Psoas muscle (tissue), 7 donors: ENCODE measurements at regions not wholly inside any gene's neighbourhood (a gene's known extent, or its start where the extent isn't known, plus 50 kb on each side); places are given as distances from the start of the nearest gene placed in this dataset.

Source experiments
- ATAC-seq, 4 donors: fragments of 200-7000 bp; cut with Tn5 transposase; one replicate each; pipeline ENCODE4 v1.9.1; 2020; ENCODE audit warnings: moderate library complexity in 3 of 4, mild to moderate bottlenecking in 2 of 4
- DNase-seq, 2 donors: peaks; one replicate each; pipeline ENCODE4 v3.0.0-alpha.2; 2020
- H3K27ac ChIP-seq: fragments of 200-600 bp; one replicate; pipeline ENCODE4 v1.8.0; 2022
- H3K27me3 ChIP-seq, 3 donors: fragments of 200-600 bp in 1 of 3; one replicate each; pipeline versions ENCODE4 v1.6.1 to v1.8.0; 2013 to 2022; ENCODE audit warnings: low read length in 2 of 3, mild to moderate bottlenecking in 2 of 3, moderate library complexity in 1 of 3; ENCODE audit not compliant: insufficient read depth in 3 of 3
- H3K36me3 ChIP-seq, 2 donors: fragments of 200-600 bp in 1 of 2; one replicate each; pipeline versions ENCODE4 v1.6.1 to v1.8.0; 2013 to 2022; ENCODE audit warnings: low read depth in 1 of 2, mild to moderate bottlenecking in 1 of 2, moderate library complexity in 1 of 2; ENCODE audit not compliant: insufficient read depth in 1 of 2
- H3K4me1 ChIP-seq: fragments of 200-600 bp; one replicate; pipeline ENCODE4 v1.8.0; 2022
- H3K4me3 ChIP-seq: fragments of 200-600 bp; one replicate; pipeline ENCODE4 v1.8.0; 2022; ENCODE audit warnings: mild to moderate bottlenecking
- H3K9me3 ChIP-seq: fragments of 200-600 bp; one replicate; pipeline ENCODE4 v1.8.0; 2022
- CTCF ChIP-seq: fragments of 200-600 bp; IDR thresholded peaks from one replicate; pipeline ENCODE4 v1.8.0; 2022; ENCODE audit warnings: antibody characterized with exemption
- WGBS, 3 donors: extraction: QIAGEN DNeasy Blood & Tissue Kit; methylation state at CpG; one replicate each; pipeline versions ENCODE4 v1.1.6 to v1.1.7; 2013; 5-methylcytosine and 5-hydroxymethylcytosine counted together
- intact Hi-C, 2 donors: fragments of 100-400 bp; cut with DNase I; formaldehyde crosslinking; loops; one replicate each; pipeline versions ENCODE4 v1.11.0 to v1.14.2; 2022
- donor health status: healthy with polysubstance abuse.
- donor health status: DM: no; HTN: no; CAD: no; lungs with moderate emphysema.
- donor health status: Bipolar disorder and iron deficiency.
- donor health status: healthy.
- donor health status: DM: yes; HTN: yes; CAD: no.
- donor health status: DM: no; HTN: no; CAD: no.
- donor health status: DM: yes; HTN: yes; CAD: no.

GRCh38 chr5:123830575-123830974 is 318.6 kb downstream of the CSNK1G3 start:
- TF ChIP-seq CTCF = no peak
- DNase-seq = no peak
- Histone ChIP-seq H3K9me3 (peaks cover 3% of the 10 kb centered on the region), H3K4me1 (no peaks in the 10 kb centered on the region), H3K27me3 (no peaks in the 10 kb centered on the region), H3K27ac (no peak overlapping the region), H3K36me3 (no peaks in the 10 kb centered on the region), H3K4me3 (no peak overlapping the region)
- 94 to 97% (median 94%) methylated on average over 2 of the region's 2 CpGs for WGBS, 3 donors
- ATAC-seq = no peak
- intact Hi-C loops = no loop called here

GRCh38 chr5:123827811-123828210 is 315.8 kb downstream of the CSNK1G3 start:
- H3K4me3 ChIP-seq = no peak overlapping the region
- ATAC-seq = no peak
- TF ChIP-seq CTCF = no peak
- no peaks in the 10 kb centered on the region for H3K36me3 ChIP-seq
- peaks cover 3% of the 10 kb centered on the region for H3K9me3 ChIP-seq
- 95 to 100% (median 98%) methylated on average over 2 of the region's 2 CpGs for WGBS, 3 donors
- H3K4me1 ChIP-seq = no peaks in the 10 kb centered on the region
- no peak for DNase-seq
- intact Hi-C loops = no loop called here
- H3K27ac ChIP-seq = no peak overlapping the region
- H3K27me3 ChIP-seq = no peaks in the 10 kb centered on the region

DNA sequence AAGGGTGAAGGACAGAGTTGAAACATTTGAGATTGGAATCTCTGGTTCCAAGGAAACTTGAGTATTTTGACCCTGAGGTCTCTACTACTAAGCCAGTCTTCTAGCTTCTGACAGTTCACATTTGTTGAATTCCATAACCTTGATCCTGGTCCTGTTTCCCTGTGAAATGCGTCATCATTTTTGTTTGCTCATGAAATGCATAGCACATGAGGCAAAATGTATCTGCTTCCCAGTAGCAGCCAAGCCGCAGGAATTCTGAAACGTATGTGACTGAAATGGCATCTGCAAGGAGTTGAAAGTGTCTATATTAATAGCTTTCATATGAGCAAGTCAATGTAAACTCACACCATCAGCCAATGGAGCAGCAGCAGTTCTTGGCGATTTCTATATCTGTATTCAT is 307.9 kb downstream of the CSNK1G3 start:
- Histone ChIP-seq H3K4me3 (no peak overlapping the region), H3K4me1 (no peaks in the 10 kb centered on the region), H3K27me3 (no peaks in the 10 kb centered on the region), H3K9me3 (no peaks in the 10 kb centered on the region), H3K27ac (no peak overlapping the region), H3K36me3 (no peaks in the 10 kb centered on the region)
- no peak for DNase-seq
- intact Hi-C loops = no loop called here
- 50 to 57% (median 53%) methylated on average over 4 of the region's 4 CpGs for WGBS, 3 donors
- TF ChIP-seq CTCF = no peak
- ATAC-seq = peak in 1 of 4 donors; percentile 17

DNA sequence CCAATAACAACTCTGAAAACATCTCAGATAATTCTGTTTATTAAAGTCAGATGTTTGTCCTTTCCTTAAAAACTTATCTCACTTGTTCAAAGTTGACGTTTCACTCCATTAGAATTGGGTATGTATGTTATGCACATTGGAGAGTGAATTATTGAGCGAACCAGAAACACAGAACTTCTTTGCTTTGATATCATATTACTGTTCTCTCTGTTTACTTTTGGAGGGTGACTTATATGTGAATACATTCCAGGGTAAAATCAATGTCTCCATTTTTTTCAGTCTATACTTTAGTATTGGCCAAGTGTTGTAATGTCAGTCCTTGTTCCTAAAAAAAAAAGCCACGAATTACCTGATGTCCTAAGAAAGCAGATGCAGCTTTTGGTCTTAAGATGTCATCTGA is 307.4 kb downstream of the CSNK1G3 start:
- peaks cover 3% of the 10 kb centered on the region for H3K4me1 ChIP-seq
- no peak for TF ChIP-seq CTCF
- DNase-seq (no peak), ATAC-seq (no peak)
- H3K36me3 ChIP-seq = no peaks in the 10 kb centered on the region
- WGBS, 3 donors = 74 to 86% (median 78%) methylated on average over 3 of the region's 3 CpGs
- H3K27me3 ChIP-seq = no peaks in the 10 kb centered on the region
- no peaks in the 10 kb centered on the region for H3K9me3 ChIP-seq
- H3K27ac ChIP-seq = no peak overlapping the region
- H3K4me3 ChIP-seq = no peak overlapping the region
- intact Hi-C loops = no loop called here

DNA sequence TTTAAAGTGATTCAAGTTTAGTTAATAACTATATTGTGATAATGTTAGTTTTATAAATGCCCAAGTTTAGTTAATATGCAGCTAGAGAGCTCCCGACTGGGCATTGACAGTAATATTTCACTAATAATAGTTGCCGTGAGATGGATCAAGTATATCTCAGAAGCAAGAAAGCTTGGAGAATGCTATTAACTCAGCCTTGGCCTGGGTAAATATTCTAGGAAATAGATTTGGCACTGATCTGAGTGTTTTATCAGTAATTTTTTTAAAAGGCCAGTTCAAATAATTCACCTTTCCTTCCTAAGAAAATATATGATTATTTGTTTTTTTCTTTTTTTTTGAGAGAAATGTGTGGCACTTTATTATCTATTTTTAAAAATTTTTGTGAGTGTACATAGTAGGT is 305.3 kb downstream of the CSNK1G3 start:
- intact Hi-C loops = no loop called here
- WGBS, 3 donors = 82 to 90% (median 87%) methylated on average over 2 of the region's 2 CpGs
- peaks cover 14% of the 10 kb centered on the region for H3K4me1 ChIP-seq
- H3K27ac ChIP-seq = no peak overlapping the region
- H3K36me3 ChIP-seq = no peaks in the 10 kb centered on the region
- H3K4me3 ChIP-seq = no peak overlapping the region
- no peak for DNase-seq
- TF ChIP-seq CTCF = no peak
- no peak for ATAC-seq
- H3K27me3 ChIP-seq = no peaks in the 10 kb centered on the region
- H3K9me3 ChIP-seq = no peaks in the 10 kb centered on the region
